IPS DF 6.9 (cell line): ENCODE measurements at regions not wholly inside any gene's neighbourhood (a gene's known extent, or its start where the extent isn't known, plus 50 kb on each side); places are given as distances from the start of the nearest gene placed in this dataset.

Source experiments
- DNase-seq: peaks from one replicate; pipeline ENCODE4 v3.0.0-alpha.2; 2013; ENCODE audit warnings: low read depth, low spot score
- H3K27ac ChIP-seq: one replicate; pipeline ENCODE4 v1.5.1; 2013; ENCODE audit warnings: low read length, control low read depth
- H3K27me3 ChIP-seq: 2 replicates; pipeline ENCODE4 v1.6.1; 2013; ENCODE audit warnings: mild to moderate bottlenecking, low read length; ENCODE audit not compliant: control insufficient read depth, insufficient read depth
- H3K36me3 ChIP-seq: 2 replicates; pipeline ENCODE4 v1.6.1; 2013; ENCODE audit warnings: low read length; ENCODE audit not compliant: control insufficient read depth, insufficient read depth
- H3K4me1 ChIP-seq: 2 replicates; pipeline ENCODE4 v1.6.1; 2013; ENCODE audit warnings: low read length; ENCODE audit not compliant: control insufficient read depth, insufficient read depth
- H3K4me3 ChIP-seq: 2 replicates; pipeline ENCODE4 v1.5.1; 2013; ENCODE audit warnings: mild to moderate bottlenecking, low read length
- H3K9me3 ChIP-seq: 2 replicates; pipeline ENCODE4 v1.6.1; 2013; ENCODE audit warnings: low read length, inconsistent platforms; ENCODE audit not compliant: control insufficient read depth, insufficient read depth
- WGBS: extraction: QIAGEN DNeasy Blood & Tissue Kit; methylation state at CpG from one replicate; pipeline ENCODE4 v1.1.7; 2013; ENCODE audit warnings: mixed read lengths, missing lambda C conversion rate; ENCODE audit not compliant: insufficient read length, insufficient coverage; 5-methylcytosine and 5-hydroxymethylcytosine counted together

DNA sequence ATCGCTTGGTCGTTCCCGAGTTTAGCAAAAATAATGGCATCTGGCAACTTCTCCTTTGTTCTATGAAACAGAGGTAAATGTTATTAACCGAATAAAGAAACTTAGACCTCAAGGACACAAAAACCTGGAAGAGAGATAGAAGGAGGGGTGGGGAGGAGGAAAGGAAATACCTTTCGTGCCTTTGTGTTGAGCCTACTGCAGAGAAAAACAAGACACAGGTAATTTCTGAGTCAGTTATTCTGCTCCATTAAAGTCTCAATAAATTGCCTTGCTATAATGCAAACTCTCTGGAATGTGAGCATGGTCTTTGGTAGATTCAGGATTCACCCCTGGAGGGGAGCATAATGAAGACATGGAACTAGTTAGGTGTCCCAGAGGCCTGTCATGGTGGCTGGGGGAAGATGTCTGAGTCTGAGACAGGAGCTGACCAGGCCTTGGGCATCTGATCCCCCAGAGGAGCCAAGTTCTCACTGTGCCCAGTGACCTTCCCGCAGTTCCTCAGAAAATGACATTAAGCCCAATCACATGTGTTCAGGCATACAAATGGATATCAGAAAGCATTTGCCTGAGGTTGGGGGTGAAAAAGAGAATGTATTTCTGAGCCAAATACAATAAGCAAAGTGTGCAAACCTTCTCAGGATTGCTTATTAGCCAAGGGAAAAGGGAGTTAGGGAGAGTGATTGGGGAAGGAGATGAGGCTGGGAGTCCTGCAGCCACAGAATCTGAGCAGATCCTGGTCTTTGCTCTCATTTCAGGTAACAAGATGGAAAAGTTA, 72.6 kb upstream of the CADM1 start:
- H3K9me3 ChIP-seq, result no peaks in the 10 kb centered on the region
- H3K27ac ChIP-seq, result no peak overlapping the region
- no peaks in the 10 kb centered on the region for H3K27me3 ChIP-seq
- no peak overlapping the region for H3K4me3 ChIP-seq
- WGBS, result no CpG with 5 or more reads among the region's 6 CpGs
- 0 out of 2 replicates have a peak, but pooled peaks cover 1% of the 10 kb centered on the region for H3K4me1 ChIP-seq
- DNase-seq, result no peak
- no peaks in the 10 kb centered on the region for H3K36me3 ChIP-seq

GRCh38 chr11:115572551-115572950, 68.3 kb upstream of the CADM1 start:
- H3K27ac ChIP-seq, result no peak overlapping the region
- no peak for DNase-seq
- H3K4me1 ChIP-seq, result 0 out of 2 replicates have a peak, but pooled peaks cover 1% of the 10 kb centered on the region
- WGBS, result 100% methylated on average over 2 of the region's 5 CpGs
- no peaks in the 10 kb centered on the region for H3K36me3 ChIP-seq
- H3K27me3 ChIP-seq, result no peaks in the 10 kb centered on the region
- H3K4me3 ChIP-seq, result no peak overlapping the region
- H3K9me3 ChIP-seq, result no peaks in the 10 kb centered on the region

DNA sequence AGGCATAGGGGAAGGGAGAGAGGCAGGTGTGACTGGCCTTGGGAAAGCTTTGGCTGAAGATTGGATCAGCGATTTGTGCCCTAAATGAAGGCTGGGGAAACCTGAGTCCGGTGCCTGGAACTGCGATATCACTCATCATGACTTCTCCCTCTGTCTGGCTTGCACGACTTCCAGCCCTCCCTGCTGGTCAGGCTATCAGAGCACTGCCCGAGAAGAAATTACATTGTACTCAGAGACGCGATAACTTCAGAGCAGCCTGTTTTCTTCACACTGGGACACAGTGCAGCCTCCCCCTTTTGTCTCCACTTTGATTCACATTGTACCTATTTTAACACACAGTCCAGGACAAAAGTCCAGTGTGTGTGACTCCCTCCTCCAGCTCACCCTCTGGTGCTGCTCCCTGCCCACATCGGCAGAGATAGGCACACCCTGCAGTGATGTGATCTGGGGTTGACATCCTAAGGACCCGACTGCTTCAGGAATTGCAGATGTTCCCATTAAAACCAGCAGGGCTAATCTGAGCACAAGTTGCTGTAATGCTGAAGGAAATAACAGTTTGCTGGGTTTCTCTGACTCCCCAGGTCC, 62.1 kb upstream of the CADM1 start:
- no CpG with 5 or more reads among the region's 9 CpGs for WGBS
- Histone ChIP-seq H3K4me3 (no peak overlapping the region), H3K27ac (no peak overlapping the region), H3K4me1 (no peaks in the 10 kb centered on the region), H3K27me3 (no peaks in the 10 kb centered on the region), H3K9me3 (no peaks in the 10 kb centered on the region), H3K36me3 (no peaks in the 10 kb centered on the region)
- DNase-seq, result no peak

DNA sequence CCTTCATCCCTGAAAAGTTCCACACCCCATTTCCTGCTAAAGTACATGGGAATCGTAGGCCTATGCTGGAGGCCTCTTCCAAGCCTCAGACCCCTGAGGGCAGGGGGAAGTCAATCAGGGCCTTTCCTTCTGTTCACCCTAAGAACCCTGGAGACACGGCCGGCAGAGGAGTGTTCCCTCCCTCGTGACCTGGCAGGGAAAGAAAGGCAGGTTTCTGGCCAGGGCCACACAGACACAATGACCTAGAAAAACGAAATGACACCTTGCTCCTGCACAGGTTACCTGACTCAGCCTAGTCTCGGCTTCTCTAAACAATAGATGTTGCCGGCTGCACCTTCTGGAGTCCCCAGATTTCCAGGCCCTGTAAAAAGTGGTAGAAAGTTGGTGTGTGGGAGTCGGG, 60.6 kb upstream of the CADM1 start:
- WGBS, result no CpG with 5 or more reads among the region's 8 CpGs
- no peak for DNase-seq
- no peaks in the 10 kb centered on the region for H3K9me3 ChIP-seq
- H3K27me3 ChIP-seq, result no peaks in the 10 kb centered on the region
- no peaks in the 10 kb centered on the region for H3K4me1 ChIP-seq
- no peaks in the 10 kb centered on the region for H3K36me3 ChIP-seq
- no peak overlapping the region for H3K27ac ChIP-seq
- H3K4me3 ChIP-seq, result no peak overlapping the region

DNA sequence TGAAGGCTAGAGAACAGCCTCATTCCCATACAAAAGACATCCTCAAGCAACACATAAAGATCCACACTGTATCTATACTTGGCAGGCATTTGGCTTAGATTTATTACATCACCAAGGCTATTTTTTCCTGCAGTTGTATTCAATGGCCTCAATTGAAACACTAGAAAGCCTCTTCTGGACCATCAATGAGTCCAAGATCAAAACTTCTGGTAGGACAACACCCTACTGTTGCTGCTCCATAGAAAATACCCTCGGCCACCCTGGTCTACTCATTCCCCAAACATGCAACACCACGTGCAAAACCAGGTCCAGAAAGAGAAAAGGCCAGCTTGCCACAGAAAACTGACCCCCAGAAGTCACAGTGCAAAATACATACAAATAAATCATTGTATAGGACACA, 56.9 kb upstream of the CADM1 start:
- WGBS, result no CpG with 5 or more reads among the region's 2 CpGs
- Histone ChIP-seq H3K27me3 (no peaks in the 10 kb centered on the region), H3K27ac (no peak overlapping the region), H3K4me1 (no peaks in the 10 kb centered on the region), H3K36me3 (no peaks in the 10 kb centered on the region), H3K4me3 (no peak overlapping the region), H3K9me3 (no peaks in the 10 kb centered on the region)
- DNase-seq, result no peak

DNA sequence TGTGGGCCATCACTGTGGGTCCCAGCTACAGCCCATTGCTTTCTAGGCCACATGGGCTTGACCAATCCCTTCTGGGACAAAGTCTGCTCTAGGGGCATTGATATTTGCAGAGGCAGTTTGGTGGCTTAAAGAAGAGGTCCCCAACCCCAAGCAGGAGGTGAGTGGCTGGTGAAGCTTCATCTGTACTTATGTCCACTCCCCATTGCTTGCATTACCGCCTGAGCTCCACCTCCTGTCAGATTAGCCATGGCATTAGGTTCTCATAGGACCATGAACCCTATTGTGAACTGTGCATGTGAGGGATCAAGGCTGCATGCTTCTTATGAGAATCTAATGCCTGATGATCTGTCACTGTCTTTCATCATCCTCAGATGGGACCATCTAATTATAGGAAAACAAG, 54.4 kb upstream of the CADM1 start:
- Histone ChIP-seq H3K27me3 (no peaks in the 10 kb centered on the region), H3K4me1 (no peaks in the 10 kb centered on the region), H3K9me3 (no peaks in the 10 kb centered on the region), H3K4me3 (no peak overlapping the region), H3K36me3 (no peaks in the 10 kb centered on the region), H3K27ac (no peak overlapping the region)
- no CpG with 5 or more reads among the region's 1 CpG for whole genome bisulfite sequencing
- no peak for DNase-seq

DNA sequence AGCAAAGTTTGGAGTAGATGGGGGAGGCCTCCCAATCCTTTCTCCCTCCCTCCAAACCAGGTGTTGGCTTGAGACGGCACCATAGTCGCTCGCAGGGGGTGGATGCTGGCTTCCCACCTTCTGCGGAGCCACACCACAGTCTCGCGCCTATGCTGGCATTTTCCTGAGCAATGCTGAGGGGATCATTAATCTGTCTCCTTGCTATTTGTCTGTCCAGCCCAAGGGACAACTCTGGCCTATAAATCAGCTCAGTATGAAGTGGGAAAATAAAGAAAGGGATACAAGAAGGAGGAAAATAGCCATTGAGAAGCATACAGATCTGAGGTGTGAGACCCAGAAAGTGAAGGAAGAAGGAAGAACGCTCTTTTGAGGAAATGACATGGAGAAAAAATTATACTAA, 53.5 kb upstream of the CADM1 start:
- WGBS, result no CpG with 5 or more reads among the region's 7 CpGs
- Histone ChIP-seq H3K9me3 (no peaks in the 10 kb centered on the region), H3K27me3 (no peaks in the 10 kb centered on the region), H3K4me1 (no peaks in the 10 kb centered on the region), H3K36me3 (no peaks in the 10 kb centered on the region), H3K27ac (no peak overlapping the region), H3K4me3 (no peak overlapping the region)
- no peak for DNase-seq

DNA sequence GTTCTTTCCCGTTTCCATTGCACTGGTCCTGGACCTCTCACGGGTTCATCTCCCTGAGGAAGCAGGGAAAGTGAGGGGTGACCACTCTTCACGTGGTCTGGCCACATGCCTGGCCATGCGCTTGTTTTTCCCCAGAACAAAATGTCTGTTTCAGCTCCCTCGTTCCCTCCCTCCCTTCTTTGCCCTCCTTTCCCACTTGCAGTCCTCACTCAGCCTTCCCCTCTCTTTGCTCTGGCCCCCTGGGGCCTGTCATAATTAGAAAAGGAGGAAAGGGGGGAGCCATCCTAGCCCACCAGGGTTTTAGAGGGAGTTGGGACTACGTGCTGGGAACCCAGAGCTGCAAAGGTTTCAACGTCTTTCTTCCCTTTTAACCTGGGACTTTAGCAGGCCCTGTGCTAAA, 52.8 kb upstream of the CADM1 start:
- DNase-seq, result no peak
- H3K9me3 ChIP-seq, result no peaks in the 10 kb centered on the region
- no peaks in the 10 kb centered on the region for H3K27me3 ChIP-seq
- no peaks in the 10 kb centered on the region for H3K36me3 ChIP-seq
- H3K4me1 ChIP-seq, result no peaks in the 10 kb centered on the region
- no peak overlapping the region for H3K27ac ChIP-seq
- H3K4me3 ChIP-seq, result no peak overlapping the region
- no CpG with 5 or more reads among the region's 7 CpGs for WGBS

DNA sequence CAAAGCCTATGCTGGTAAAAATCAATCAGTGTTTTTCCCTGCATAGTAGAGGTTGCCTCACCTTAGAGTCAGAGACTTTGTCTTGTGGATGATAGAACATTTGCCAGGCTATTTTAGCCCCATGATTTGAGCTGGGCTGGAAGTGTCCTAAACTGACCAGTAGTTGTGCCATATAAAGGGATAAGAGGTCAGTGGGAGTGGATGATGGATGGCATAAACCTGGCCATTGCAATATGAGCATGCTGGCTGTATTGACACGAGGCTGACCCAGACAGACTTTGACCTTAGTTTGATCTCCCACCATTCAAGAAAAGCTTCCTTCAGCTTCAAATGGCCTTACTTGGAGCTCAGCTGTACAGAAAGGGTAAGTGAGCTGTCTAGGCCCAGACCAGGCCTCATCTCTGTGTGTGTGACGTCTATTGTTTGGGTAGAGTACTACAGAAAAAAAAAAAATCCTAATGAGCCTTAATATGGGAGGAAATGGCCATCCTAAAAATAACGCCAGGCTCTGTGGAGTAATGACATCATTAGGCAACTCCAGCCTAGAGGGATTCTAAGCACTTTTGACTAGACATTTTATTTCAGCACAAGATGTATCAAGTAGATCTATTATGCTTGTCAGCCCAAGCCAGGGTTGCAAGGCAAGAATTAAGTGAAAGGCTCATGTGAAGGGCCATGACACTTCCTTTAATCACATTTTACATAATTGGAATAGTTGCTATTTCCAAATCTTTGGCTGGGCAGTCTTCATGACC, 51.3 kb upstream of the CADM1 start:
- no CpG with 5 or more reads among the region's 3 CpGs for WGBS
- H3K4me3 ChIP-seq, result no peak overlapping the region
- H3K36me3 ChIP-seq, result no peaks in the 10 kb centered on the region
- no peaks in the 10 kb centered on the region for H3K9me3 ChIP-seq
- H3K27me3 ChIP-seq, result no peaks in the 10 kb centered on the region
- no peak overlapping the region for H3K27ac ChIP-seq
- no peak for DNase-seq
- no peaks in the 10 kb centered on the region for H3K4me1 ChIP-seq
